IMR-90 (cell line): ENCODE measurements at regions not wholly inside any gene's neighbourhood (a gene's known extent, or its start where the extent isn't known, plus 50 kb on each side); places are given as distances from the start of the nearest gene placed in this dataset.

Source experiments
- ATAC-seq: fragments of 200-7000 bp; cut with Tn5 transposase; 2 replicates; pipeline ENCODE4 v1.9.1; 2020; ENCODE audit warnings: low read depth, mild to moderate bottlenecking, moderate library complexity
- BruUV-seq: library from RNA; stranded (reverse); fragments of 400-500 nt; replicated peaks from 2 replicates; lab custom pipeline; 2021; lab: Mats Ljungman, UMichigan
- CTCF ChIA-PET: fragments of 300-600 bp; formaldehyde crosslinking; extraction: SDS; loops from one replicate; lab custom pipeline; 2021; ENCODE audit warnings: antibody characterized with exemption; lab: Yijun Ruan, JAX
- POLR2A ChIA-PET: fragments of 300-600 bp; sonication (Branson Sonifier 250); formaldehyde crosslinking; loops from one replicate; lab custom pipeline; 2022; ENCODE audit warnings: antibody characterized with exemption; ENCODE audit not compliant: unreplicated experiment; lab: Charles Lee
- DNase-seq: peaks from one replicate; pipeline ENCODE4 v3.0.0; 2013
- H2AFZ ChIP-seq: replicated peaks from 2 replicates; pipeline ENCODE3; 2013; ENCODE audit warnings: low read length, mild to moderate bottlenecking; ENCODE audit not compliant: poor library complexity
- H2AK5ac ChIP-seq: 2 replicates; pipeline ENCODE4 v1.6.1; 2013; ENCODE audit warnings: low read depth, low read length, inconsistent platforms
- H2AK9ac ChIP-seq: replicated peaks from 2 replicates; pipeline ENCODE3; 2013; ENCODE audit warnings: mild to moderate bottlenecking, low read depth, low read length, moderate library complexity; ENCODE audit not compliant: poor library complexity
- H2BK120ac ChIP-seq: 2 replicates; pipeline ENCODE4 v1.6.1; 2013; ENCODE audit warnings: low read depth, low read length, inconsistent platforms
- H2BK15ac ChIP-seq: 3 replicates; pipeline ENCODE4 v1.6.1; 2013; ENCODE audit warnings: low read depth, low read length, inconsistent platforms
- H2BK20ac ChIP-seq: 2 replicates; pipeline ENCODE4 v1.6.1; 2013; ENCODE audit warnings: low read depth, mild to moderate bottlenecking, inconsistent platforms, low read length, moderate library complexity
- H2BK5ac ChIP-seq: 2 replicates; pipeline ENCODE4 v1.6.1; 2013; ENCODE audit warnings: mild to moderate bottlenecking, low read depth, low read length, inconsistent platforms; ENCODE audit not compliant: poor library complexity, severe bottlenecking
- H3K14ac ChIP-seq: replicated peaks from 2 replicates; pipeline ENCODE4 v1.6.1; 2013; ENCODE audit warnings: low read depth, low read length, inconsistent platforms
- H3K18ac ChIP-seq: 2 replicates; pipeline ENCODE4 v1.6.1; 2013; ENCODE audit warnings: low read depth, low read length, control low read depth
- H3K23ac ChIP-seq: 2 replicates; pipeline ENCODE4 v1.6.1; 2013; ENCODE audit warnings: low read depth, low read length, inconsistent platforms
- H3K27ac ChIP-seq: 2 replicates; pipeline ENCODE4 v1.5.1; 2013; ENCODE audit warnings: mild to moderate bottlenecking, control low read depth, low read length; ENCODE audit not compliant: insufficient read depth
- H3K27me3 ChIP-seq: 2 replicates; pipeline ENCODE4 v1.6.1; 2013; ENCODE audit warnings: low read length; ENCODE audit not compliant: control insufficient read depth, insufficient read depth
- H3K36me3 ChIP-seq: 2 replicates; pipeline ENCODE4 v1.6.1; 2013; ENCODE audit warnings: low read length, mixed read lengths; ENCODE audit not compliant: control insufficient read depth, insufficient read depth
- H3K4ac ChIP-seq: 2 replicates; pipeline ENCODE4 v1.6.1; 2013; ENCODE audit warnings: low read depth, low read length, inconsistent platforms
- H3K4me1 ChIP-seq: 2 replicates; pipeline ENCODE4 v1.6.1; 2013; ENCODE audit warnings: low read length, mixed read lengths; ENCODE audit not compliant: control insufficient read depth, insufficient read depth
- H3K4me2 ChIP-seq: 2 replicates; pipeline ENCODE4 v1.6.1; 2013; ENCODE audit warnings: low read depth, mild to moderate bottlenecking, control low read depth, low read length, moderate library complexity
- H3K4me3 ChIP-seq: 2 replicates; pipeline ENCODE4 v1.5.1; 2013; ENCODE audit warnings: low read depth, mild to moderate bottlenecking, control low read depth, low read length, moderate library complexity; ENCODE audit not compliant: insufficient read depth
- H3K56ac ChIP-seq: 2 replicates; pipeline ENCODE4 v1.6.1; 2013; ENCODE audit warnings: low read length, inconsistent platforms; ENCODE audit not compliant: insufficient read depth; ENCODE audit errors: extremely low read depth
- H3K79me1 ChIP-seq, 2 experiments: 2 replicates each; pipeline ENCODE4 v1.6.1; 2013; ENCODE audit warnings: low read length in 2 of 2, inconsistent platforms in 1 of 2, low read depth in 1 of 2
- H3K9ac ChIP-seq: 2 replicates; pipeline ENCODE4 v1.6.1; 2013; ENCODE audit warnings: low read depth, low read length, control low read depth
- H3K9me1 ChIP-seq: 2 replicates; pipeline ENCODE4 v1.6.1; 2013; ENCODE audit warnings: low read length, inconsistent platforms; ENCODE audit not compliant: insufficient read depth
- H3K9me3 ChIP-seq: 2 replicates; pipeline ENCODE4 v1.6.1; 2013; ENCODE audit warnings: low read length; ENCODE audit not compliant: control insufficient read depth, insufficient read depth
- H4K20me1 ChIP-seq: 2 replicates; pipeline ENCODE4 v1.6.1; 2013; ENCODE audit warnings: low read length, inconsistent platforms; ENCODE audit not compliant: insufficient read depth
- H4K5ac ChIP-seq: 2 replicates; pipeline ENCODE4 v1.6.1; 2013; ENCODE audit warnings: mild to moderate bottlenecking, low read depth, low read length, control low read depth
- H4K8ac ChIP-seq, 2 experiments: 2 replicates each; pipeline ENCODE4 v1.6.1; 2013; ENCODE audit warnings: low read depth in 2 of 2, low read length in 2 of 2, control low read depth in 1 of 2, inconsistent platforms in 1 of 2
- H4K91ac ChIP-seq: 2 replicates; pipeline ENCODE4 v1.6.1; 2013; ENCODE audit warnings: low read depth, low read length, inconsistent platforms; ENCODE audit not compliant: insufficient read depth
- CEBPB ChIP-seq: IDR thresholded peaks from 2 replicates; pipeline ENCODE4 v1.6.1; 2012; ENCODE audit warnings: low read depth, low read length, improper control_type of control experiment
- CHD1 ChIP-seq: IDR thresholded peaks from 2 replicates; pipeline ENCODE4 v1.6.1; 2012; ENCODE audit warnings: low read depth, low read length, improper control_type of control experiment
- FOS ChIP-seq: fragments of 150-350 bp; IDR thresholded peaks from 2 replicates; pipeline ENCODE4 v1.6.1; 2016; ENCODE audit warnings: low read depth, low read length
- MAFK ChIP-seq: IDR thresholded peaks from 2 replicates; pipeline ENCODE4 v1.6.1; 2012; ENCODE audit warnings: low read depth, low read length, improper control_type of control experiment
- MAZ ChIP-seq: IDR thresholded peaks from 2 replicates; pipeline ENCODE4 v1.6.1; 2012; ENCODE audit warnings: low read depth, mild to moderate bottlenecking, low read length, improper control_type of control experiment, moderate library complexity, borderline replicate concordance
- MXI1 ChIP-seq: IDR thresholded peaks from 2 replicates; pipeline ENCODE4 v1.6.1; 2012; ENCODE audit warnings: low read depth, mild to moderate bottlenecking, low read length, moderate library complexity, borderline replicate concordance
- POLR2A ChIP-seq: IDR thresholded peaks from 2 replicates; pipeline ENCODE4 v1.6.1; 2012; ENCODE audit warnings: mild to moderate bottlenecking, low read depth, low read length
- RAD21 ChIP-seq: IDR thresholded peaks from 2 replicates; pipeline ENCODE4 v1.6.1; 2012; ENCODE audit warnings: low read length, improper control_type of control experiment
- RCOR1 ChIP-seq: IDR thresholded peaks from 2 replicates; pipeline ENCODE4 v1.6.1; 2012; ENCODE audit warnings: mild to moderate bottlenecking, low read length, improper control_type of control experiment; ENCODE audit not compliant: insufficient replicate concordance
- RFX5 ChIP-seq: IDR thresholded peaks from 2 replicates; pipeline ENCODE4 v1.8.0; 2012; ENCODE audit warnings: low read depth, mild to moderate bottlenecking, low read length, moderate library complexity
- WGBS, 2 experiments: methylation state at CpG; one replicate each; pipeline versions ENCODE4 v1.1.5 to v1.1.7; 2013; ENCODE audit warnings: missing lambda C conversion rate in 2 of 2; ENCODE audit not compliant: insufficient read length in 1 of 2; ENCODE audit errors: extremely low coverage in 2 of 2; 5-methylcytosine and 5-hydroxymethylcytosine counted together
- dilution Hi-C: fragments of 300-500 bp; cut with HindIII; formaldehyde crosslinking; loops from one replicate; pipeline ENCODE4 v1.14.3; 2018; ENCODE audit warnings: low sequenced_read_pairs; ENCODE audit not compliant: unreplicated experiment
- in situ Hi-C: fragments of 300-500 bp; cut with MboI; formaldehyde crosslinking; loops from 3 replicates; pipeline ENCODE4 v1.14.3; 2019; ENCODE audit warnings: low sequenced_read_pairs, inconsistent platforms, mixed read lengths
- intact Hi-C: fragments of 100-400 bp; cut with micrococcal nuclease; formaldehyde crosslinking; loops from 2 replicates; pipeline ENCODE4 v1.10.0; 2022
- TF ChIP-seq, protein P1 (sequence below): fragments of 150-350 bp; IDR thresholded peaks from 2 replicates; pipeline ENCODE4 v1.6.1; 2016; ENCODE audit warnings: low read depth, mild to moderate bottlenecking, low read length, moderate library complexity, borderline replicate concordance
- TF ChIP-seq, protein P2 (sequence below): fragments of 150-350 bp; IDR thresholded peaks from 2 replicates; pipeline ENCODE4 v1.6.1; 2017; ENCODE audit warnings: mild to moderate bottlenecking, antibody characterized with exemption, low read length, low read depth

DNA sequence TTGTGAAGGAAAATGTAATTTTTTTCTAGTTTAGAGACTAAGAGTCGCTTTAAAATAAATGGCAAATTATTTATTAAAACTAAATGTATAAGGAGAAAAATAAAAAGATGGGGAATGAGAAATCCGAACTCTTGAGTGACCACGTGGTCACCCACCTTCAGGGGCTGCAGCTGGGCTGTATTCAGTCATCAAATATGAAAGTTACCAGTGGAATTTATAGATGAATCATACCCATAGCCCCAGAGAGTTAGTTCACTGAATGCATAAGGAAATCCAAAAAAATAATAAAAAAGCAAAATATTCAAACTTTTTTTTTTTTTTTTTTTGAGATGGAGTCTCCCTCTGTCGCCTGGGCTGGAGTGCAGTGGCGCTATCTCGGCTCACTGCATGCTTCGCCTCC, 947.7 kb upstream of the ADGRB3 start:
- Histone ChIP-seq H3K79me1 (no peaks in the 10 kb centered on the region), H3K4ac (no peak overlapping the region), H3K9ac (no peak overlapping the region), H3K14ac (no peak overlapping the region), H3K4me2 (no peak overlapping the region), H3K27ac (no peak overlapping the region), H3K23ac (no peak overlapping the region), H2BK5ac (no peak overlapping the region), H4K20me1 (no peaks in the 10 kb centered on the region), H2AK5ac (no peak overlapping the region), H4K5ac (no peak overlapping the region), H3K36me3 (no peaks in the 10 kb centered on the region), H3K4me1 (no peaks in the 10 kb centered on the region), H3K9me3 (0 out of 2 replicates have a peak, but pooled peaks cover 1% of the 10 kb centered on the region), H3K9me1 (no peaks in the 10 kb centered on the region), H3K56ac (no peak overlapping the region), H2BK20ac (no peak overlapping the region), H3K18ac (no peak overlapping the region), H2AK9ac (no peak overlapping the region), H2AFZ (no peak overlapping the region), H2BK15ac (no peak overlapping the region), H3K27me3 (no peaks in the 10 kb centered on the region), H4K8ac (no peak overlapping the region), H2BK120ac (no peak overlapping the region), H4K91ac (no peak overlapping the region), H3K4me3 (no peak overlapping the region)
- ATAC-seq, result no peak
- no TSS peak for BruUV-seq
- ChIA-PET POLR2A (no interaction called here), CTCF (no interaction called here)
- in situ Hi-C loops (no loop called here), dilution Hi-C loops (no loop called here), intact Hi-C loops (no loop called here)
- WGBS, 2 experiments, result no CpG with 5 or more reads among the region's 7 CpGs
- TF ChIP-seq FOS (no peak), MAZ (no peak), MXI1 (no peak), MAFK (no peak), POLR2A (no peak), CEBPB (no peak), RFX5 (no peak), RCOR1 (no peak), CHD1 (no peak), RAD21 (no peak)
- TF ChIP-seq, protein P1, sequence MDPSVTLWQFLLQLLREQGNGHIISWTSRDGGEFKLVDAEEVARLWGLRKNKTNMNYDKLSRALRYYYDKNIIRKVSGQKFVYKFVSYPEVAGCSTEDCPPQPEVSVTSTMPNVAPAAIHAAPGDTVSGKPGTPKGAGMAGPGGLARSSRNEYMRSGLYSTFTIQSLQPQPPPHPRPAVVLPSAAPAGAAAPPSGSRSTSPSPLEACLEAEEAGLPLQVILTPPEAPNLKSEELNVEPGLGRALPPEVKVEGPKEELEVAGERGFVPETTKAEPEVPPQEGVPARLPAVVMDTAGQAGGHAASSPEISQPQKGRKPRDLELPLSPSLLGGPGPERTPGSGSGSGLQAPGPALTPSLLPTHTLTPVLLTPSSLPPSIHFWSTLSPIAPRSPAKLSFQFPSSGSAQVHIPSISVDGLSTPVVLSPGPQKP, result no peak
- TF ChIP-seq, protein P2, sequence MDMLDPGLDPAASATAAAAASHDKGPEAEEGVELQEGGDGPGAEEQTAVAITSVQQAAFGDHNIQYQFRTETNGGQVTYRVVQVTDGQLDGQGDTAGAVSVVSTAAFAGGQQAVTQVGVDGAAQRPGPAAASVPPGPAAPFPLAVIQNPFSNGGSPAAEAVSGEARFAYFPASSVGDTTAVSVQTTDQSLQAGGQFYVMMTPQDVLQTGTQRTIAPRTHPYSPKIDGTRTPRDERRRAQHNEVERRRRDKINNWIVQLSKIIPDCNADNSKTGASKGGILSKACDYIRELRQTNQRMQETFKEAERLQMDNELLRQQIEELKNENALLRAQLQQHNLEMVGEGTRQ, result no peak
- peak; percentile 28 for DNase-seq
